GM19351 (cell line): ENCODE measurements at regions not wholly inside any gene's neighbourhood (a gene's known extent, or its start where the extent isn't known, plus 50 kb on each side); places are given as distances from the start of the nearest gene placed in this dataset.

ENCODE experiments used
- ATAC-seq: cut with Tn5 transposase; IDR thresholded peaks from one replicate; pipeline ENCODE4 v1.9.1; 2021; ENCODE audit warnings: mild to moderate bottlenecking, moderate library complexity; ENCODE audit not compliant: unreplicated experiment

GRCh38 chr5:7955476-7955875, 86.5 kb downstream of the MTRR start:
- ATAC-seq = peak; percentile 45

- no peak for ATAC-seq
Measured at GRCh38 chr5:7957329-7957728, 88.4 kb downstream of the MTRR start.

- ATAC-seq = no peak
Measured at GRCh38 chr5:7960142-7960541, 91.2 kb downstream of the MTRR start.

- no peak for ATAC-seq
Measured at GRCh38 chr5:7961540-7961939, 92.6 kb downstream of the MTRR start.

GRCh38 chr5:7970816-7971215, 101.9 kb downstream of the MTRR start:
- ATAC-seq = peak; percentile 79

GRCh38 chr5:7976411-7977190, 107.7 kb downstream of the MTRR start:
- no peak for ATAC-seq

- no peak for ATAC-seq
Measured at GRCh38 chr5:7978114-7978513, 109.2 kb downstream of the MTRR start.

- ATAC-seq = no peak
Measured at GRCh38 chr5:7978991-7979390, 110.0 kb downstream of the MTRR start.

GRCh38 chr5:7980881-7981280, 111.9 kb downstream of the MTRR start:
- no peak for ATAC-seq

- no peak for ATAC-seq
Measured at GRCh38 chr5:7983433-7983832, 114.5 kb downstream of the MTRR start.

- ATAC-seq = no peak
Measured at GRCh38 chr5:7991125-7991821, 122.3 kb downstream of the MTRR start.

- no peak for ATAC-seq
Measured at GRCh38 chr5:7995688-7996294, 126.8 kb downstream of the MTRR start.

GRCh38 chr5:8005416-8005815, 136.5 kb downstream of the MTRR start:
- ATAC-seq = no peak

- ATAC-seq = no peak
Measured at GRCh38 chr5:8012131-8012977, 143.4 kb downstream of the MTRR start.

GRCh38 chr5:8013948-8014710, 145.2 kb downstream of the MTRR start:
- ATAC-seq = no peak

GRCh38 chr5:8019719-8020218, 150.8 kb downstream of the MTRR start:
- ATAC-seq = no peak

- no peak for ATAC-seq
Measured at GRCh38 chr5:8020861-8021514, 152.0 kb downstream of the MTRR start.

- no peak for ATAC-seq
Measured at GRCh38 chr5:8028243-8028642, 159.3 kb downstream of the MTRR start.

GRCh38 chr5:8033261-8033660, 164.3 kb downstream of the MTRR start:
- no peak for ATAC-seq

- ATAC-seq = no peak
Measured at GRCh38 chr5:8034852-8035251, 165.9 kb downstream of the MTRR start.
